ENCODE measurements at regions not wholly inside any gene's neighbourhood (a gene's known extent, or its start where the extent isn't known, plus 50 kb on each side); places are given as distances from the start of the nearest gene placed in this dataset.

GRCh38 chr5:66411701-66412100, 184.5 kb upstream of the MAST4 start:
- TF ChIP-seq, protein P1, sequence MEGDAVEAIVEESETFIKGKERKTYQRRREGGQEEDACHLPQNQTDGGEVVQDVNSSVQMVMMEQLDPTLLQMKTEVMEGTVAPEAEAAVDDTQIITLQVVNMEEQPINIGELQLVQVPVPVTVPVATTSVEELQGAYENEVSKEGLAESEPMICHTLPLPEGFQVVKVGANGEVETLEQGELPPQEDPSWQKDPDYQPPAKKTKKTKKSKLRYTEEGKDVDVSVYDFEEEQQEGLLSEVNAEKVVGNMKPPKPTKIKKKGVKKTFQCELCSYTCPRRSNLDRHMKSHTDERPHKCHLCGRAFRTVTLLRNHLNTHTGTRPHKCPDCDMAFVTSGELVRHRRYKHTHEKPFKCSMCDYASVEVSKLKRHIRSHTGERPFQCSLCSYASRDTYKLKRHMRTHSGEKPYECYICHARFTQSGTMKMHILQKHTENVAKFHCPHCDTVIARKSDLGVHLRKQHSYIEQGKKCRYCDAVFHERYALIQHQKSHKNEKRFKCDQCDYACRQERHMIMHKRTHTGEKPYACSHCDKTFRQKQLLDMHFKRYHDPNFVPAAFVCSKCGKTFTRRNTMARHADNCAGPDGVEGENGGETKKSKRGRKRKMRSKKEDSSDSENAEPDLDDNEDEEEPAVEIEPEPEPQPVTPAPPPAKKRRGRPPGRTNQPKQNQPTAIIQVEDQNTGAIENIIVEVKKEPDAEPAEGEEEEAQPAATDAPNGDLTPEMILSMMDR (IDR thresholded peaks at IDR 0.05): no peak
- TF ChIP-seq POLR2A (IDR thresholded peaks at IDR 0.05) (no peak), EP300 (IDR thresholded peaks at IDR 0.05; ENCODE audit: low read depth) (no peak), POLR2AphosphoS5 (IDR thresholded peaks at IDR 0.05) (no peak)
